RWPE2 (cell line): ENCODE measurements at regions not wholly inside any gene's neighbourhood (a gene's known extent, or its start where the extent isn't known, plus 50 kb on each side); places are given as distances from the start of the nearest gene placed in this dataset.

Experiments
- ATAC-seq: fragments of 200-7000 bp; cut with Tn5 transposase; 3 replicates; pipeline ENCODE4 v1.9.1; 2021; ENCODE audit warnings: low read depth
- DNase-seq: peaks from one replicate; pipeline ENCODE4 v3.0.0-alpha.2; 2020; ENCODE audit warnings: low spot score
- H3K27ac ChIP-seq: fragments of 450-650 bp; 2 replicates; pipeline ENCODE4 v1.5.1; 2017; ENCODE audit warnings: mild to moderate bottlenecking; ENCODE audit not compliant: poor library complexity, severe bottlenecking
- H3K27me3 ChIP-seq: fragments of 250-450 bp; sonication (Bioruptor Pico); 2 replicates; pipeline ENCODE4 v1.5.1; 2021; ENCODE audit warnings: mild to moderate bottlenecking, moderate library complexity; ENCODE audit not compliant: insufficient read depth, poor library complexity, severe bottlenecking
- H3K36me3 ChIP-seq: fragments of 250-450 bp; sonication (Bioruptor Pico); 2 replicates; pipeline ENCODE4 v1.5.1; 2020; ENCODE audit warnings: low read depth, mild to moderate bottlenecking, moderate library complexity
- H3K4me1 ChIP-seq: fragments of 250-450 bp; sonication (Bioruptor Pico); 2 replicates; pipeline ENCODE4 v1.5.1; 2021; ENCODE audit warnings: mild to moderate bottlenecking, moderate library complexity; ENCODE audit not compliant: insufficient read depth, poor library complexity, severe bottlenecking
- H3K4me3 ChIP-seq: fragments of 250-450 bp; sonication (Bioruptor Pico); 2 replicates; pipeline ENCODE4 v1.5.1; 2021; ENCODE audit warnings: mild to moderate bottlenecking, moderate library complexity; ENCODE audit not compliant: severe bottlenecking
- H3K9me3 ChIP-seq: fragments of 250-450 bp; sonication (Bioruptor Pico); 2 replicates; pipeline ENCODE4 v1.5.1; 2021; ENCODE audit warnings: mild to moderate bottlenecking, moderate library complexity; ENCODE audit not compliant: severe bottlenecking
- TF ChIP-seq, protein P1 (sequence below): fragments of 450-650 bp; IDR thresholded peaks from one replicate; pipeline ENCODE4 v1.5.1; 2017; ENCODE audit warnings: mild to moderate bottlenecking, moderate library complexity; ENCODE audit not compliant: poor library complexity, severe bottlenecking

DNA sequence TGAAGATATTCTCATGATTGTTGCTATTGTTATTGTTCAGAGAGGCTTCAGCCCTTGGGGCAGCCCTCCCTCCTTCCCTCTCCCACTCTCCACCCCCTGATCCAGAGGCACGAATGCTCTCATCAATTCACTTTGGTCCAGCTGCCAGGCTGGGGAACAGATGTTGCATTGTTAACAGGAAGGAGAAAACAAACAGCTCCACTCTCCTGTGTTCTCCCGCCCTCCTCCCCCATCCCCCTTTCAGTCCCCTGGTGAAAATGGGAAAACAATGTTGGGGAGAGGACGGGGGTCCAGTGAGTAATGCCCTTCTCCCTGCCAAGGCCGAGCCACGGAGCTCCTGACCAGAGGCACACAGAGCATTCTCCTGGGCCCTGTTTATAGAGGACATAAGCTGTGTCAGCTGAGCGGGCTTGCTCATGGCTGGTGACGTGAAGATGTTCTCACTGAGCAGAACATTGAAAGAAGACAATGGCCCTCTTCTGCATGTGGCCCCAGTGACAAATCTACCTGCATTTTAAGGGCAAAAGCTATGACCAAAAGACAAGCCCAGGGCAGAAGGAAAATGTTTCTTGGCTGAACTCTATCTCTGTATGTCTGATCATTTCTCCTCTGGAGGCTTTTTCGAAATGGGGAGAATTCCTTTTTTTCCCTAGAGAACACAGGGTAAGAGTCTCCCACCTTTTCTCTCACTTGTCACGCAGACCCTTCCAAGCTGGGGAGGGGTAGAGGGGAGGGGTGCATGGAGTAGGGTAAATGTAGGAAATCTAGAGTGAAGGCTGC, 111.7 kb downstream of the GLUL start:
- TF ChIP-seq, protein P1, sequence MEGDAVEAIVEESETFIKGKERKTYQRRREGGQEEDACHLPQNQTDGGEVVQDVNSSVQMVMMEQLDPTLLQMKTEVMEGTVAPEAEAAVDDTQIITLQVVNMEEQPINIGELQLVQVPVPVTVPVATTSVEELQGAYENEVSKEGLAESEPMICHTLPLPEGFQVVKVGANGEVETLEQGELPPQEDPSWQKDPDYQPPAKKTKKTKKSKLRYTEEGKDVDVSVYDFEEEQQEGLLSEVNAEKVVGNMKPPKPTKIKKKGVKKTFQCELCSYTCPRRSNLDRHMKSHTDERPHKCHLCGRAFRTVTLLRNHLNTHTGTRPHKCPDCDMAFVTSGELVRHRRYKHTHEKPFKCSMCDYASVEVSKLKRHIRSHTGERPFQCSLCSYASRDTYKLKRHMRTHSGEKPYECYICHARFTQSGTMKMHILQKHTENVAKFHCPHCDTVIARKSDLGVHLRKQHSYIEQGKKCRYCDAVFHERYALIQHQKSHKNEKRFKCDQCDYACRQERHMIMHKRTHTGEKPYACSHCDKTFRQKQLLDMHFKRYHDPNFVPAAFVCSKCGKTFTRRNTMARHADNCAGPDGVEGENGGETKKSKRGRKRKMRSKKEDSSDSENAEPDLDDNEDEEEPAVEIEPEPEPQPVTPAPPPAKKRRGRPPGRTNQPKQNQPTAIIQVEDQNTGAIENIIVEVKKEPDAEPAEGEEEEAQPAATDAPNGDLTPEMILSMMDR, result no peak
- Histone ChIP-seq H3K36me3 (no peaks in the 10 kb centered on the region), H3K4me3 (no peak overlapping the region), H3K27me3 (no peaks in the 10 kb centered on the region), H3K9me3 (no peaks in the 10 kb centered on the region), H3K27ac (no peak overlapping the region), H3K4me1 (no peaks in the 10 kb centered on the region)
- ATAC-seq (no peak), DNase-seq (no peak)

DNA sequence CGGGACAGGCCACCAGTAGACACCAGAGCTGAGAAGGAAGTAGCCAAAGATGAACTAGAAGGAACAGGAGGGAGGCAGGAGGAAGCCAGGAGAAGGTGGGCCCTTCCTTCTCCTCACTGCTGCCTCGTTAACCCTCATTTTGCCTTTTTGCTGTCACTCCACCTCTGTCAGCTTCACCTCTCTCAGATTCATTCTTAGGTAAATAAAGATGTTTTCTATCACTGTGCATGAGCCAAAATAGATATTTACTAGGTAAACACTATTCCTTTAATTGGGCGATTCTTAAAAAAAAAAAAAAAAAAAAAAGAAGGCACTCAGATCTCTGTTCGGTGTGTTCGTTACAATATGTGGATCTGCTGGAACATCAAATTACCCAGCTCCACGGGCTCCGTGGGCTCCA, 112.3 kb downstream of the GLUL start:
- no peaks in the 10 kb centered on the region for H3K4me1 ChIP-seq
- no peak overlapping the region for H3K27ac ChIP-seq
- TF ChIP-seq, protein P1, result no peak
- ATAC-seq (no peak), DNase-seq (no peak)
- H3K9me3 ChIP-seq, result no peaks in the 10 kb centered on the region
- no peak overlapping the region for H3K4me3 ChIP-seq
- no peaks in the 10 kb centered on the region for H3K36me3 ChIP-seq
- H3K27me3 ChIP-seq, result no peaks in the 10 kb centered on the region

DNA sequence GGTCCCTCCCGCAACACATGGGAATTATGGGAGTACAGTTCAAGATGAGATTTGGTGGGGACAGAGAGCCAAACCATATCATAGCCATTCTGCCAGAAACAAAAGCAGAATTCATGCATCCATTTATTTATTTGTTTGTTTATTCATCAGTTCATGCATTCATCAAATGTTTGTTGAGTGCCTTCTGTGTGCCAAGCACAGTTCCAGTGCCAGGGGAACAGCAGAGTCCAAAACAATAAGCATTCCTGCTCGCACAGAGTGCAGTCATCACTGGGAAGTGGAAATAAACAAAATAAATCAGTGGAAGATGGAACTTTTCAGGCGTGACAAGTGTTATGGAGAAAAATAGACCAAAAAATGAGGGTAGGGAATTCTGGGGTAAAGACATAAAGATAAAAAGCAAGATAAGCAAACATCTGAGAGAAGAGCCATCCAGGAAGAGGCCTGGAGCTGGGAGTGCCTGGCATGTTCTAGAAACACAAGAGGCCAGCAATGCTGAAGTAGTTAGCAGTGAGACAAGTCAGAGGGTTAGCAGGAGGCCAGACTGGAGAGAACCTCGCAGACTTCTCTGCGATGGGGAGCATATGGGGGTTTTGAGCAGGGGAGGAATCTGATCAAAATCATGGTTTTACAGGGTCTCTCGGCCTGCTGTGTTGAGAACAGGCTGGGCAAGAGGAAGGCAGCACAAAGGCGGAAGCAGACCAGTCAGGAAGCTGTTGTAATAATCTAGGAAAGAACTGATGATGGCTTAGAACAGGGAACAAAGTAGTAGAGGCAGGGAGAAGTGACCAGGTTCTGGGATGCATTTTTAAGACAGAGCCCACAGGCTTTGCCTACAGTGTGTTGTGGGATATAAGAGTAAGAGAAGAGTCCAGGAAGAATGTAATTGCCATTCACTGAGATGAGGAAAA, 113.2 kb downstream of the GLUL start:
- H3K4me1 ChIP-seq, result no peaks in the 10 kb centered on the region
- TF ChIP-seq, protein P1, result no peak
- ATAC-seq (no peak), DNase-seq (no peak)
- no peaks in the 10 kb centered on the region for H3K27me3 ChIP-seq
- no peak overlapping the region for H3K4me3 ChIP-seq
- H3K27ac ChIP-seq, result no peak overlapping the region
- H3K36me3 ChIP-seq, result no peaks in the 10 kb centered on the region
- no peaks in the 10 kb centered on the region for H3K9me3 ChIP-seq

DNA sequence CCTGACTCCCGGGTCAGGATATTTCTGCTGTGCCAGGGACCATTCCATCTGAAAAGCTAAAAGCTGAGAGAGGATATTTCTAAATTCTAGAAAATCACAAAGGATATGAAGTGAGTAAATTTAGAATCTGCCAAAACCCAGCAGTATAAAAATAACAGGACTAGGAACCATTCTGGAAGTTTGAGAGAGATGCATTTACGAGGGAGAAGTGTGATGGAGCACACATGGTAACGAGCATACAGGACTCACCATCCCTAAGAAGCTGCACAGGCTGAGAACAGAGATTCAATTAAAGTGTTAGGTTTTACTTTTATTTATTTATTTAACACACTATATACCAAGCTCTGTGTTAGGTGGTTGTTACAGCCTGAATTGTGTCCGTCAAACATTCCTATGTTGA, 116.3 kb downstream of the GLUL start:
- Histone ChIP-seq H3K4me1 (no peaks in the 10 kb centered on the region), H3K27ac (no peak overlapping the region), H3K36me3 (no peaks in the 10 kb centered on the region), H3K9me3 (no peaks in the 10 kb centered on the region), H3K4me3 (no peak overlapping the region), H3K27me3 (no peaks in the 10 kb centered on the region)
- TF ChIP-seq, protein P1, result no peak
- ATAC-seq, result no peak
- DNase-seq, result no peak
